Posterior cingulate gyrus (tissue), 11 donors: ENCODE measurements at regions not wholly inside any gene's neighbourhood (a gene's known extent, or its start where the extent isn't known, plus 50 kb on each side); places are given as distances from the start of the nearest gene placed in this dataset.

Experiments
- DNase-seq, 10 donors: peaks; one replicate each; pipeline versions ENCODE4 v3.0.0 to v3.0.0-alpha.2; 2020 to 2021; ENCODE audit warnings: mixed read lengths in 3 of 10
- intact Hi-C: fragments of 100-400 bp; cut with DNase I; formaldehyde crosslinking; loops from one replicate; pipeline ENCODE4 v1.15.1; 2023

DNA sequence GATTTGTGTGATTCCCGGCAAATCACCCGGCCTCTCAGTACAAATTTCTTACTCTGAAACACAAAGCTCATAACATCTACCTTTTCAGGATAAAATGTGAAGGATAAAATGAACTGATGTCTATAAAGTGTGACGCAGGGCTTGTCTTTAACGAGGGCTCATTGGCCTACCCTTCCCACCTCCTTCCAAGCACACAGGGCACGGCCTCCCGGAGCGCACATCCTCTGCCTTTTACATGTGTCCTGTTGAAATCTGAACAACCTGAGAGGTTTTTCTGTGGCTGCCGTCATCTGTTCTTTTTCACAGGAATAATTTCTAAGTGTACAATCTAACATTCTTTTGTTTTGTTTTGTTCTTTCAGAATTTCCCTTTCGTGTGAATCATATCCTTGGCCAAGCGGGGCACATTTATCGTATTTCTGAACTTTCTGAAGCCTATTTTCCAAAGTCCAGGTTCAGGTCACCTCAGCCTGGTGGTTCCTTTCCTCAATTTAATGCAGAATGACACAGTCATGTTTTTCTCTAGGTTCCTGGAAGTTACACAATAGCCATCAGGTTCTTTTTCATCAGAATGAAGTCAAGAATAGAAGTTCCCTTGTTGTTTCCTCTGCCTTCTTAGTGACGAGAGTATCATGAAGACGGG lies 53.1 kb upstream of the SPRY1 start:
- intact Hi-C loops, result no loop called here
- DNase-seq, result no peak

DNA sequence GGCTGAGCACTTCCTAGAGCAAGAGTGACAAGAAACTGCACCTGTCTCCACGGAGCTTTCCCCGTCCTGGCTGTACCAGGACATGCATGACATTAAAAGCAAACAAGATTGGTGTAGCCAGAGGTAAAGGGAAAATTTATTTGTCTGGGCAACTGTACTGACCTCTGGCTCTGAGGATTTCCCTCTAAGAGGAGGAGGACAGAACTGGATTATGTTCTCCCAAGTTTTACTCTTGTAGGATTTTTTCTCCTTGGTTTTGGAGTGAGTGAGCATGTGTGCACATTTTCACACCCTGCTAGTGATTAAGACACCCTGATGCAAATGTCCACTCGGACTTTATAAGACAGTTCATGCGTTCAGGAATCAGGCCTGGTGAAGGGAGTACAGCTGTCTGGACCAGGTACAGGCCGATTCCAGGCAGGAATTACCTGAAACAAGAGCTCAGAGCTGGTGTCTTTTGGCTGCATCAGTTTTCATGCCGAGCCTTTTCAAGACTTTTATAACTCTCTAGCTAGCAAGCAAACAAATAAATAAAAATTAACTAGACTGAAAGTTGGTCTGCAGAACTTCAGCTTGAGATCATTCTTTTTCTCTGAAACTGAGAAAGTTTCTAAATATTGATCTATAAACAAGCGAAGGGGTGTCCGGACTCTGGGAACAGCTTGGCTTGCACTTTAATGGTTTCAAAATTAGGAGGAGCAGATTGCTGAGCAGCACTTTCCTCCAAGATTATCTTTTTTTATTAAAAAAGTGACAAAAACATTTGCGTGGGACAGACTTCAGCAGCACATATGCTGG lies 51.3 kb upstream of the SPRY1 start:
- intact Hi-C loops, result no loop called here
- no peak for DNase-seq

DNA sequence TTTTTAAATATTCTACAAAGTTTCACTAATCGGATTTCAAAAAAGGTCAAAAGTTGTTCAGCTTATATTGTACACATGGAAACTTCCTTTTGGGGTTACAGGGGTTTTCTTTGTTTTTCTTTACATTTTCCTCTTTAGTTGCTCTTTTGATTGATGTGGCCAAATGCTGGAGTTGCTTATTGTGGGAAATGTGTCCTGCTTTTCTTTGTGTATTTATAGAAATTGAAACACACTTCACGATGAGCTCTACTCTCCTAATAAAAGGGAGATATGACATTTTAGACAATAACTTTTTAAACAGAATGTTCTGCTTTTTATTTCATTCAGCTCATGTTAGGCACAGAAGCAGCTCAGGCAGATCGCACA lies 50.7 kb upstream of the SPRY1 start:
- DNase-seq, result no peak

DNA sequence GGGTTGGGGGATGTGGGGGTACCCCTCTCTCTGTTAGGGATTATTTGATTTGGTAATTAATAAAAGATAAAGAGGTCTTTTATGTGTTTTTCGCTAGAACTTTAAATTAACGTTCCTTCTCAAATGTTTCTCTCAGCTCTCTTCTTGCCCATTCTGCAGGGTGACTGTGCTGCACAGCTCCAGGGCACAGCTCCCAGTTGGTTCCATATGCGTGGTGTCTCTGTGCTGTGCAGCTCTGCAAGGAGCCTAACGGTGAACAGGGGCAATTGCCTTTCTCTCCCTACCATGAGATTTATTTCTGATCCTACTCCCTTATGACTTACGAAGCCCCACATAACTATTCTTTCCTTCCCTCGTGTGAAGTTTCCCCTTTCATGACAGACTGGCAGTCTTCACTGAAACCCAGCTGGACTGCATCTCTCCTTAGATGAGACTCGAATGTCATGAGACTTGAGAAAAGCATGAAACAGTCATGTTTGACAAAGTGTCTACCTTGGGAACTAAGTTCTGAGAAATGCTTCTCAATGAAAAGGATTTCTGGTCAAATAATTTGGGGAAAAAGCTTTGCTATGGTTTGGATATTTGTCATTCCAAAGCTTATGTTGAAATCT lies 50.2 kb upstream of the SPRY1 start:
- intact Hi-C loops, result no loop called here

More for the DNA sequence above, 50.7 kb upstream of the SPRY1 start:
- intact Hi-C loops, result no loop called here

More for the DNA sequence above, 50.2 kb upstream of the SPRY1 start:
- DNase-seq, result no peak
